ENCODE measurements at regions not wholly inside any gene's neighbourhood (a gene's known extent, or its start where the extent isn't known, plus 50 kb on each side); places are given as distances from the start of the nearest gene placed in this dataset.

- no peak for TF ChIP-seq CTCF (IDR thresholded peaks at IDR 0.05; ENCODE audit: low read depth, low read length)
These were observed 114.2 kb downstream of the EBLN2 start for GRCh38 chr3:73175698-73176097.

GRCh38 chr3:73176941-73177340, 115.5 kb downstream of the EBLN2 start:
- no peaks in the 10 kb centered on the region for H3K9me3 ChIP-seq (ENCODE audit: severe bottlenecking)
- H3K27me3 ChIP-seq (ENCODE audit: insufficient read depth, low read depth, severe bottlenecking), result no peaks in the 10 kb centered on the region
- no peaks in the 10 kb centered on the region for H3K36me3 ChIP-seq
- no peak for DNase-seq
- no peak overlapping the region for H3K27ac ChIP-seq
- TF ChIP-seq CTCF (IDR thresholded peaks at IDR 0.05; ENCODE audit: low read depth, low read length), result no peak
- no peak overlapping the region for H3K4me3 ChIP-seq (ENCODE audit: low read depth, low read length)

More at GRCh38 chr3:73175698-73176097, 114.2 kb downstream of the EBLN2 start:
- DNase-seq, result no peak
- Histone ChIP-seq H3K27ac (no peak overlapping the region), H3K27me3 (ENCODE audit: insufficient read depth, low read depth, severe bottlenecking) (no peaks in the 10 kb centered on the region), H3K9me3 (ENCODE audit: severe bottlenecking) (no peaks in the 10 kb centered on the region), H3K4me3 (ENCODE audit: low read depth, low read length) (no peak overlapping the region), H3K36me3 (no peaks in the 10 kb centered on the region)

- H3K36me3 ChIP-seq, result no peaks in the 10 kb centered on the region
- TF ChIP-seq CTCF (IDR thresholded peaks at IDR 0.05; ENCODE audit: low read depth, low read length), result no peak
- H3K4me3 ChIP-seq (ENCODE audit: low read depth, low read length), result no peak overlapping the region
- H3K27me3 ChIP-seq (ENCODE audit: insufficient read depth, low read depth, severe bottlenecking), result no peaks in the 10 kb centered on the region
- no peak for DNase-seq
- no peak overlapping the region for H3K27ac ChIP-seq
- no peaks in the 10 kb centered on the region for H3K9me3 ChIP-seq (ENCODE audit: severe bottlenecking)
These were observed 116.4 kb downstream of the EBLN2 start for GRCh38 chr3:73177827-73178226.

- H3K4me3 ChIP-seq (ENCODE audit: low read depth, low read length), result no peak overlapping the region
- no peaks in the 10 kb centered on the region for H3K36me3 ChIP-seq
- H3K9me3 ChIP-seq (ENCODE audit: severe bottlenecking), result no peaks in the 10 kb centered on the region
- no peak for TF ChIP-seq CTCF (IDR thresholded peaks at IDR 0.05; ENCODE audit: low read depth, low read length)
- DNase-seq, result no peak
- H3K27ac ChIP-seq, result no peak overlapping the region
- no peaks in the 10 kb centered on the region for H3K27me3 ChIP-seq (ENCODE audit: insufficient read depth, low read depth, severe bottlenecking)
These were observed 118.1 kb downstream of the EBLN2 start for GRCh38 chr3:73179601-73180000.

GRCh38 chr3:73186741-73187140, 125.3 kb downstream of the EBLN2 start:
- Histone ChIP-seq H3K27ac (no peak overlapping the region), H3K4me3 (ENCODE audit: low read depth, low read length) (no peak overlapping the region), H3K9me3 (ENCODE audit: severe bottlenecking) (no peaks in the 10 kb centered on the region), H3K36me3 (no peaks in the 10 kb centered on the region), H3K27me3 (ENCODE audit: insufficient read depth, low read depth, severe bottlenecking) (no peaks in the 10 kb centered on the region)
- no peak for DNase-seq
- no peak for TF ChIP-seq CTCF (IDR thresholded peaks at IDR 0.05; ENCODE audit: low read depth, low read length)

GRCh38 chr3:73187328-73187727, 125.9 kb downstream of the EBLN2 start:
- no peak overlapping the region for H3K27ac ChIP-seq
- no peak for TF ChIP-seq CTCF (IDR thresholded peaks at IDR 0.05; ENCODE audit: low read depth, low read length)
- no peaks in the 10 kb centered on the region for H3K27me3 ChIP-seq (ENCODE audit: insufficient read depth, low read depth, severe bottlenecking)
- H3K9me3 ChIP-seq (ENCODE audit: severe bottlenecking), result no peaks in the 10 kb centered on the region
- DNase-seq, result no peak
- no peaks in the 10 kb centered on the region for H3K36me3 ChIP-seq
- no peak overlapping the region for H3K4me3 ChIP-seq (ENCODE audit: low read depth, low read length)
